ENCODE measurements at regions not wholly inside any gene's neighbourhood (a gene's known extent, or its start where the extent isn't known, plus 50 kb on each side); places are given as distances from the start of the nearest gene placed in this dataset.

GRCh38 chr7:34584526-34584925 is 73.5 kb upstream of the NPSR1 start:
- Histone ChIP-seq H3K27ac (ENCODE audit: low read depth) (no peak overlapping the region), H3F3A (replicated peaks; ENCODE audit: low read depth) (no peaks in the 10 kb centered on the region), H3K27me3 (ENCODE audit: insufficient read depth) (no peaks in the 10 kb centered on the region), H3K79me2 (replicated peaks; ENCODE audit: insufficient read depth) (no peaks in the 10 kb centered on the region), H2AFZ (no peak overlapping the region), H3K9me2 (ENCODE audit: insufficient read depth) (peaks cover 15% of the 10 kb centered on the region), H3K36me3 (ENCODE audit: insufficient read depth) (no peaks in the 10 kb centered on the region), H3K4me1 (ENCODE audit: insufficient read depth) (no peaks in the 10 kb centered on the region), H3K4me3 (no peak overlapping the region), H4K20me1 (replicated peaks; ENCODE audit: insufficient read depth) (no peaks in the 10 kb centered on the region; the same call in 1 of the 2 replicates), H3K4me2 (no peak overlapping the region)
- peaks cover 2% of the 10 kb centered on the region; the same call in 1 of the 3 replicates for H3K36me3 Mint-ChIP-seq (ENCODE audit: low read depth)
- DNase-seq (ENCODE audit: low spot score) (no peak), ATAC-seq (no peak)
- H3K27me3 Mint-ChIP-seq (ENCODE audit: insufficient read depth, low read depth, poor library complexity): no peaks in the 10 kb centered on the region
- H3K4me3 Mint-ChIP-seq: no peak overlapping the region
- no peak overlapping the region for H3K27ac Mint-ChIP-seq
- H3K4me1 Mint-ChIP-seq: no peaks in the 10 kb centered on the region
- H3K9me3 Mint-ChIP-seq: peaks cover 14% of the 10 kb centered on the region
- no peak for TF ChIP-seq ZNF331 (CRISPR knock-in tag; IDR thresholded peaks at IDR 0.05; ENCODE audit: low read depth)
- no peak for TF ChIP-seq CREB1 (CRISPR knock-in tag; IDR thresholded peaks at IDR 0.05; ENCODE audit: low read depth)
- TF ChIP-seq NANOG (IDR thresholded peaks at IDR 0.05; ENCODE audit: borderline replicate concordance): no peak
- no peak for TF ChIP-seq CTCF (conservative IDR thresholded peaks at IDR 0.05; ENCODE audit: low read depth in 2 of 2)
- TF ChIP-seq ETS1 (IDR thresholded peaks at IDR 0.05): no peak
- TF ChIP-seq, protein P1, sequence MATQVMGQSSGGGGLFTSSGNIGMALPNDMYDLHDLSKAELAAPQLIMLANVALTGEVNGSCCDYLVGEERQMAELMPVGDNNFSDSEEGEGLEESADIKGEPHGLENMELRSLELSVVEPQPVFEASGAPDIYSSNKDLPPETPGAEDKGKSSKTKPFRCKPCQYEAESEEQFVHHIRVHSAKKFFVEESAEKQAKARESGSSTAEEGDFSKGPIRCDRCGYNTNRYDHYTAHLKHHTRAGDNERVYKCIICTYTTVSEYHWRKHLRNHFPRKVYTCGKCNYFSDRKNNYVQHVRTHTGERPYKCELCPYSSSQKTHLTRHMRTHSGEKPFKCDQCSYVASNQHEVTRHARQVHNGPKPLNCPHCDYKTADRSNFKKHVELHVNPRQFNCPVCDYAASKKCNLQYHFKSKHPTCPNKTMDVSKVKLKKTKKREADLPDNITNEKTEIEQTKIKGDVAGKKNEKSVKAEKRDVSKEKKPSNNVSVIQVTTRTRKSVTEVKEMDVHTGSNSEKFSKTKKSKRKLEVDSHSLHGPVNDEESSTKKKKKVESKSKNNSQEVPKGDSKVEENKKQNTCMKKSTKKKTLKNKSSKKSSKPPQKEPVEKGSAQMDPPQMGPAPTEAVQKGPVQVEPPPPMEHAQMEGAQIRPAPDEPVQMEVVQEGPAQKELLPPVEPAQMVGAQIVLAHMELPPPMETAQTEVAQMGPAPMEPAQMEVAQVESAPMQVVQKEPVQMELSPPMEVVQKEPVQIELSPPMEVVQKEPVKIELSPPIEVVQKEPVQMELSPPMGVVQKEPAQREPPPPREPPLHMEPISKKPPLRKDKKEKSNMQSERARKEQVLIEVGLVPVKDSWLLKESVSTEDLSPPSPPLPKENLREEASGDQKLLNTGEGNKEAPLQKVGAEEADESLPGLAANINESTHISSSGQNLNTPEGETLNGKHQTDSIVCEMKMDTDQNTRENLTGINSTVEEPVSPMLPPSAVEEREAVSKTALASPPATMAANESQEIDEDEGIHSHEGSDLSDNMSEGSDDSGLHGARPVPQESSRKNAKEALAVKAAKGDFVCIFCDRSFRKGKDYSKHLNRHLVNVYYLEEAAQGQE (IDR thresholded peaks at IDR 0.05; ENCODE audit: unreplicated experiment): no peak
- TF ChIP-seq, protein P2, sequence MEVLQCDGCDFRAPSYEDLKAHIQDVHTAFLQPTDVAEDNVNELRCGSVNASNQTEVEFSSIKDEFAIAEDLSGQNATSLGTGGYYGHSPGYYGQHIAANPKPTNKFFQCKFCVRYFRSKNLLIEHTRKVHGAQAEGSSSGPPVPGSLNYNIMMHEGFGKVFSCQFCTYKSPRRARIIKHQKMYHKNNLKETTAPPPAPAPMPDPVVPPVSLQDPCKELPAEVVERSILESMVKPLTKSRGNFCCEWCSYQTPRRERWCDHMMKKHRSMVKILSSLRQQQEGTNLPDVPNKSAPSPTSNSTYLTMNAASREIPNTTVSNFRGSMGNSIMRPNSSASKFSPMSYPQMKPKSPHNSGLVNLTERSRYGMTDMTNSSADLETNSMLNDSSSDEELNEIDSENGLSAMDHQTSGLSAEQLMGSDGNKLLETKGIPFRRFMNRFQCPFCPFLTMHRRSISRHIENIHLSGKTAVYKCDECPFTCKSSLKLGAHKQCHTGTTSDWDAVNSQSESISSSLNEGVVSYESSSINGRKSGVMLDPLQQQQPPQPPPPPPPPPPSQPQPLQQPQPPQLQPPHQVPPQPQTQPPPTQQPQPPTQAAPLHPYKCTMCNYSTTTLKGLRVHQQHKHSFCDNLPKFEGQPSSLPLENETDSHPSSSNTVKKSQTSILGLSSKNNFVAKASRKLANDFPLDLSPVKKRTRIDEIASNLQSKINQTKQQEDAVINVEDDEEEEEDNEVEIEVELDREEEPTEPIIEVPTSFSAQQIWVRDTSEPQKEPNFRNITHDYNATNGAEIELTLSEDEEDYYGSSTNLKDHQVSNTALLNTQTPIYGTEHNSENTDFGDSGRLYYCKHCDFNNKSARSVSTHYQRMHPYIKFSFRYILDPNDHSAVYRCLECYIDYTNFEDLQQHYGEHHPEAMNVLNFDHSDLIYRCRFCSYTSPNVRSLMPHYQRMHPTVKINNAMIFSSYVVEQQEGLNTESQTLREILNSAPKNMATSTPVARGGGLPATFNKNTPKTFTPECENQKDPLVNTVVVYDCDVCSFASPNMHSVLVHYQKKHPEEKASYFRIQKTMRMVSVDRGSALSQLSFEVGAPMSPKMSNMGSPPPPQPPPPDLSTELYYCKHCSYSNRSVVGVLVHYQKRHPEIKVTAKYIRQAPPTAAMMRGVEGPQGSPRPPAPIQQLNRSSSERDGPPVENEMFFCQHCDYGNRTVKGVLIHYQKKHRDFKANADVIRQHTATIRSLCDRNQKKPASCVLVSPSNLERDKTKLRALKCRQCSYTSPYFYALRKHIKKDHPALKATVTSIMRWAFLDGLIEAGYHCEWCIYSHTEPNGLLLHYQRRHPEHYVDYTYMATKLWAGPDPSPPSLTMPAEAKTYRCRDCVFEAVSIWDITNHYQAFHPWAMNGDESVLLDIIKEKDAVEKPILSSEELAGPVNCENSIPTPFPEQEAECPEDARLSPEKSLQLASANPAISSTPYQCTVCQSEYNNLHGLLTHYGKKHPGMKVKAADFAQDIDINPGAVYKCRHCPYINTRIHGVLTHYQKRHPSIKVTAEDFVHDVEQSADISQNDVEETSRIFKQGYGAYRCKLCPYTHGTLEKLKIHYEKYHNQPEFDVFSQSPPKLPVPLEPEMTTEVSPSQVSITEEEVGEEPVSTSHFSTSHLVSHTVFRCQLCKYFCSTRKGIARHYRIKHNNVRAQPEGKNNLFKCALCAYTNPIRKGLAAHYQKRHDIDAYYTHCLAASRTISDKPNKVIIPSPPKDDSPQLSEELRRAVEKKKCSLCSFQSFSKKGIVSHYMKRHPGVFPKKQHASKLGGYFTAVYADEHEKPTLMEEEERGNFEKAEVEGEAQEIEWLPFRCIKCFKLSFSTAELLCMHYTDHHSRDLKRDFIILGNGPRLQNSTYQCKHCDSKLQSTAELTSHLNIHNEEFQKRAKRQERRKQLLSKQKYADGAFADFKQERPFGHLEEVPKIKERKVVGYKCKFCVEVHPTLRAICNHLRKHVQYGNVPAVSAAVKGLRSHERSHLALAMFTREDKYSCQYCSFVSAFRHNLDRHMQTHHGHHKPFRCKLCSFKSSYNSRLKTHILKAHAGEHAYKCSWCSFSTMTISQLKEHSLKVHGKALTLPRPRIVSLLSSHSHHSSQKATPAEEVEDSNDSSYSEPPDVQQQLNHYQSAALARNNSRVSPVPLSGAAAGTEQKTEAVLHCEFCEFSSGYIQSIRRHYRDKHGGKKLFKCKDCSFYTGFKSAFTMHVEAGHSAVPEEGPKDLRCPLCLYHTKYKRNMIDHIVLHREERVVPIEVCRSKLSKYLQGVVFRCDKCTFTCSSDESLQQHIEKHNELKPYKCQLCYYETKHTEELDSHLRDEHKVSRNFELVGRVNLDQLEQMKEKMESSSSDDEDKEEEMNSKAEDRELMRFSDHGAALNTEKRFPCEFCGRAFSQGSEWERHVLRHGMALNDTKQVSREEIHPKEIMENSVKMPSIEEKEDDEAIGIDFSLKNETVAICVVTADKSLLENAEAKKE (CRISPR knock-in tag; IDR thresholded peaks at IDR 0.05): no peak
- TF ChIP-seq JUNB (IDR thresholded peaks at IDR 0.05; ENCODE audit: unreplicated experiment): no peak
- TF ChIP-seq POLR2AphosphoS5 (IDR thresholded peaks at IDR 0.05; ENCODE audit: low read depth): no peak
- TF ChIP-seq EZH2phosphoT487 (IDR thresholded peaks at IDR 0.05; ENCODE audit: unreplicated experiment): no peak
- no peak for TF ChIP-seq ZNF114 (CRISPR knock-in tag; IDR thresholded peaks at IDR 0.05)
- TF ChIP-seq STAT1 (IDR thresholded peaks at IDR 0.05; ENCODE audit: unreplicated experiment): no peak
- TF ChIP-seq EZH2 (IDR thresholded peaks at IDR 0.05; ENCODE audit: low read depth, unreplicated experiment): no peak

All from GM23338 (cell line).